HG03139 (cell line): ENCODE measurements at regions not wholly inside any gene's neighbourhood (a gene's known extent, or its start where the extent isn't known, plus 50 kb on each side); places are given as distances from the start of the nearest gene placed in this dataset.
"Not testable (repeated sequence)": the region's sequence is repeated elsewhere in the genome, so short reads cannot be mapped to it uniquely, and the experiment has no call there.

Experiments
- ATAC-seq: cut with Tn5 transposase; IDR thresholded peaks from one replicate; pipeline ENCODE4 v1.9.1; 2021; ENCODE audit not compliant: unreplicated experiment

- no peak for ATAC-seq
These were observed 193.4 kb upstream of the CPHXL start for GRCh38 chr16:75919664-75920063.

- ATAC-seq = no peak
These were observed 195.0 kb upstream of the CPHXL start for GRCh38 chr16:75921281-75921680.

GRCh38 chr16:75922250-75922649 is 196.0 kb upstream of the CPHXL start:
- ATAC-seq = no peak

GRCh38 chr16:75924397-75924796 is 198.1 kb upstream of the CPHXL start:
- ATAC-seq = no peak

- ATAC-seq = no peak
These were observed 201.5 kb upstream of the CPHXL start for GRCh38 chr16:75927810-75928209.

- ATAC-seq = no peak
These were observed 202.0 kb upstream of the CPHXL start for GRCh38 chr16:75928295-75928694.

- no peak for ATAC-seq
These were observed 202.8 kb upstream of the CPHXL start for GRCh38 chr16:75929046-75929445.

- ATAC-seq = no peak
These were observed 204.8 kb upstream of the CPHXL start for GRCh38 chr16:75931043-75931442.

- no peak for ATAC-seq
These were observed 205.7 kb upstream of the CPHXL start for GRCh38 chr16:75931970-75932369.

GRCh38 chr16:75938818-75939217 is 212.5 kb upstream of the CPHXL start:
- ATAC-seq = no peak

- ATAC-seq = no peak
These were observed 216.1 kb upstream of the CPHXL start for GRCh38 chr16:75942351-75942750.

- no peak for ATAC-seq
These were observed 216.6 kb upstream of the CPHXL start for GRCh38 chr16:75942936-75943335.

- ATAC-seq = no peak
These were observed 217.6 kb upstream of the CPHXL start for GRCh38 chr16:75943705-75944514.

- ATAC-seq = no peak
These were observed 219.7 kb upstream of the CPHXL start for GRCh38 chr16:75945916-75946457.

GRCh38 chr16:75947626-75948239 is 221.4 kb upstream of the CPHXL start:
- ATAC-seq = no peak

- ATAC-seq = no peak
These were observed 222.2 kb upstream of the CPHXL start for GRCh38 chr16:75948441-75948840.

GRCh38 chr16:75948886-75949285 is 222.6 kb upstream of the CPHXL start:
- no peak for ATAC-seq

GRCh38 chr16:75952124-75952523 is 225.8 kb upstream of the CPHXL start:
- no peak for ATAC-seq

- no peak for ATAC-seq
These were observed 231.6 kb upstream of the CPHXL start for GRCh38 chr16:75957870-75958269.

- no peak for ATAC-seq
These were observed 239.4 kb upstream of the CPHXL start for GRCh38 chr16:75965504-75966374.

GRCh38 chr16:75969120-75969519 is 242.8 kb upstream of the CPHXL start:
- not testable (repeated sequence) for ATAC-seq
